ENCODE measurements at regions not wholly inside any gene's neighbourhood (a gene's known extent, or its start where the extent isn't known, plus 50 kb on each side); places are given as distances from the start of the nearest gene placed in this dataset.

DNA sequence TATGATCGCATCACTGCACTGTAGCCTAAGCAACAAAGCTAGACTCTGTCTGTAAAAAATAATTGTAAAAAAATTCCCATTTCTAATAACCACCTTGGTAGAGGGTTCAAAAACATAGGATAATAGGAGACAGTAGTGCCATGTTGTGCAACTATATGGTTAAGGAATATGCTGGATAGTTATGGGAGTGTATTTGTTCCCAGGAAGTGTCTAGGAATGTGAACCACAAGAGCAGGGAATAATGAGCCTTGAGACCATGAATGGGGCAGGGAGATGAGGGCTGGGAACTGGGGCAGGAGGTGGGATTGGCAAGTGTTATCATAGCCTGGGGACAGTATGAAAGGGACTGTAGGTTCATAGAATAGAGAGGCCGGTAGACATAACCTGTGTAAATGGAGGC, 50.4 kb downstream of the RUSC2 start:
- DNase-seq = peak; percentile 34

DNA sequence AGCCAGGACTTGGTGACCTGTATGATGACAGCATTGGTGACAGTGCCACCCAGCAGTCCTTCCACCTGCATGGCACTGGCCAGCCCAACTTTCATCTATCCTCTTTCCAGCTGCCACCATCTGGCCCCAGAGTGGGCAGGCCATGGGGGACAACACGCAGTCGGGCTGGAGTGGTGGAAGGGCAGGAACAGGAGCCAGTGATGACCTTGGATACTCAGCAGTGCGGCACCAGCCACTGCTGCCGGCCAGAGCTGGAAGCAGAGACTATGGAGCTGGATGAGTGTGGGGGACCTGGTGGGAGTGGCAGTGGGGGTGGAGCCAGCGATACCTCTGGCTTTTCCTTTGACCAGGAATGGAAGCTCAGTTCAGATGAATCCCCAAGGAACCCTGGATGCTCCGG, 56.9 kb downstream of the RUSC2 start:
- DNase-seq = no peak

DNA sequence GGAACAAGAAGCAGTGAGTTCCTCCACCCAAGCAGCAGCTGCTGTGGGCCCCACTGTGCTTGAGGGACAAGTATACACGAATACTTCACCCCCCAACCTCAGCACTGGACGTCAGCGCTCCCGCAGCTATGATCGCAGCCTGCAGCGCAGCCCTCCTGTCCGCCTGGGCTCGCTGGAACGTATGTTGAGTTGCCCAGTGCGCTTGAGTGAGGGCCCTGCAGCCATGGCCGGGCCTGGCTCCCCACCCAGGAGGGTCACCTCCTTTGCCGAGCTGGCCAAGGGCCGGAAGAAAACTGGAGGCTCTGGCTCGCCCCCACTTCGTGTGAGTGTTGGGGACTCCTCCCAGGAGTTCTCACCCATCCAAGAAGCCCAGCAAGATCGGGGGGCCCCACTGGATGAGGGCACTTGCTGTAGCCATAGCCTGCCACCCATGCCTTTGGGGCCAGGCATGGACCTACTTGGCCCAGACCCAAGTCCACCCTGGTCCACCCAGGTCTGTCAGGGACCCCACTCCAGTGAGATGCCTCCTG, 57.1 kb upstream of the TESK1 start:
- no peak for DNase-seq

DNA sequence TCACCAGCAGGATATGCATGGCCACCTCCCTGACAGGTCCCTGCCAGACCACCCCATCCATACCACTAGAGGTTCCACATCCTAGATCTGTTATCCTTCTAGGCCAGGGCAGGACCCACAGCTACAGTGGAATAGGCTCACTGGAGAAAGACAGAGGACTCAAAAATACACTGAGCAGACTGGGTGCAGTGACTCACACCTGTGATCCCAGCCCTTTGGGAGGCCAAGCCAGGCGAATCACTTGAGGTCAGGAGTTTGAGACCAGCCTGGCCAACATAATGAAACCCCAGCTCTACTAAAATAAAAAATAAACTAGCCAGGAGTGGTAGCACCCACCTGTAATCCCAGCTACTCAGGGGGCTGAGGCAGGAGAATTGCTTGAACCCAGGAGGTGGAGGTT, 56.5 kb upstream of the TESK1 start:
- peak; percentile 16 for DNase-seq

DNA sequence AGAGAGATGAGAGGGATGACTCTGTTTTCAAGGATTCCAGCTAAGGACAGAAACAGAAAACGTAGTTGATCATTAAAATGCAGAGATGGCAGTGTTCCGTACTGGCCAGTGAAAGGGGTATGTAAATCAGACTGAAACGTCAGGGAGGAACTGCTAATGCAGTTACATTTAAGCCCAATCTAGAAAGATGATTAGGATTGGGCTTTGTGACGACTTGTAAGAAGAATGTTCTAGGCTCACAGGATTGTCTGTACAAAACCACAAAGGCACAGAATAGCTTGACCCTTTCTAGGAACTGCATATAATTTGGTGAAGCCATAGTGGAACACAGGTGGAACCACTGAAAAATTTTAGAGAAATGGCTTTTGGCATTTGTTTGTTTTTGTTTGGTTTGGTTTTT, 55.6 kb upstream of the TESK1 start:
- DNase-seq = no peak

DNA sequence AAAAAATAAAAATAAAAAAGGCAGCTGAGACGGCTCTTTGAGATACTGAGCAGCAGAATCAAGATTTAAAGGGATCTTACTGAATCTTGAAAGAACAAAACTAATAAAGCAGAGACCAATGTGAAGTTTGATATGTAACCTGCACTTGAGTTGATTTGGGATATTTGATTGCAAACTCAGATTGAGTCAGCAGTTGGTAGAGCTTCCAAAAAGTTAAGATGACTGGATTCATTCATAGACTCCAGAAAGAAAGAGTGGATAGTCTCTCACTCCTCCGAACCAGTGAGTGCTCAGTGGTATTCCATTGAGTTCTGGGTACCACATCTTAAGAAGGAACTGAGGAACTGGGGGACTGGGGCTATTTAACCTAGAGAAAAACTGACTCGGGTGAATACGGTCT, 52.7 kb upstream of the TESK1 start:
- DNase-seq = no peak

DNA sequence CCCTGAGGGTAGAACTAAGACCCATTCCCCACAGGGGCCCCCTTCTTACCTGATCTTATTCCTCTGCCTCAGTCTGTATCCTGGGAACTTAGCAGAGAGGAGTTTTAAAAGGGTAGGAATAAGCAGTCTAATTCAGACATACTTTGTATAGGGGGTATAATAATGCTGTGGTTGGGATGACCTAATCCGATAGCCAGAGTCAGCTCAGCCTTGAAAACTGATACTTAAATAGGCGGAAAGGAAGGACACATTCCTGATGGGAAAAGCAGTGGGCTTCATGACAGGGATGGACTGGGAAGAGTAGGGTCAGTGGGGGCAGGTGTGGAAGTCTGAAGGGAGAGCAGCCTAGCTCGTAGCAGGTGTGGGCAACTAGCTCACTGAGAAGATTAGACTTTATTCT, 52.2 kb upstream of the TESK1 start:
- peak; percentile 60 for DNase-seq

DNA sequence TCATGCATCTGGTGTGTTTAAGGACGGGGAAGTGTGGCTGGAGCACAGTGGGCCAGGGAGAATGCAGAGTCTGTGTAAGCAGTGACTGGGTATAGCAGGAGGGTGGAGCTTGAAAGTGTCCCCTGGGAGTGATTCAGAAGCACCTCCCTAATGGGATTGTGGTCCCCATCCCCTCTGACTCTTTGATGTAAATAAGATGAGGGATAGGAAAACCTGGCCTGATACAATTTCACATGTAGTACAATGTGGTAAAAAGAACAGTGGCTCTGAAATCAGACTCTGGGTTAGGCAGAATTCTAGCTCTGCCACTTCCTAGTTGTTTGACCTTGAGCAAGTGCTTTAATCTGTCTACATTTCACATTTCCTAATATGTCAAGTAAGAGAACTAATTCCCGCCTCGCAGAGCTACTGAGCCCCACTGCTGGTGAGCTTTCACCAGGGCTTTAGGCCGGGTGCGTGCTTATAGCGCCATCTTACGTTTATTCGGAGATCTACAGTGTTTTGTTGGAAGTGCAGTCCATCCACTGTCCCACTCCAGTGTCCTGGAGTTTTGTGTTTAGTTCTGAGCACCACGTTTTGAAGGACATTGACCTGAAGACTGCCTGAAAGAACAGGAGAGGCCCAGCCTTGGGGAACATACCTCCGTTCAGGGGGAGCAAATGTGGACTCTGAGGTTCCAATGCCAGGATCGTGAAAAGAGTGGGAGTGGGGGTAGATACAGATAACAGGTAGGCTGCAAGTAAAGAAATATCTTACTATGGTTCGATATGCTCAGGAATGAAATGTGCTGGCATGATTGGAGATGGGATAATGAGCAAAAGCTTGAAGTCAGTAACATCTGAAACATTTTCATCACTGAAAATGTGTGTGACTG, 51.2 kb upstream of the TESK1 start:
- DNase-seq = peak; percentile 81

DNA sequence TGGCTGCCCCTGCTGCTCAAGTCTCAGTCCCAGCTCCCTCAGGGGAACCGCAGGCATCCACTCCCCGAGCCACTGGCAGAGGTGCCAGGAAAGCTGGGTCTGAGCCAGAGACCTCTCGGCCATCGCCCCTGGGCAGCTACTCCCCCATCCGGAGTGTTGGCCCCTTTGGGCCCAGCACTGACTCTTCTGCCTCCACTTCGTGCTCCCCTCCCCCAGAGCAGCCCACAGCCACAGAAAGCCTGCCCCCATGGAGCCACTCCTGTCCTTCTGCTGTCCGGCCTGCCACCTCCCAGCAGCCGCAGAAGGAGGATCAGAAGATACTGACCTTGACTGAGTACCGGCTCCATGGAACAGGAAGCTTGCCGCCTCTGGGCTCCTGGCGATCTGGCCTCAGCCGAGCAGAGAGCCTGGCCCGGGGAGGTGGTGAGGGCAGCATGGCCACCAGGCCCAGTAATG, 49.8 kb upstream of the TESK1 start:
- no peak for DNase-seq
